ENCODE measurements at regions not wholly inside any gene's neighbourhood (a gene's known extent, or its start where the extent isn't known, plus 50 kb on each side); places are given as distances from the start of the nearest gene placed in this dataset.

DNA sequence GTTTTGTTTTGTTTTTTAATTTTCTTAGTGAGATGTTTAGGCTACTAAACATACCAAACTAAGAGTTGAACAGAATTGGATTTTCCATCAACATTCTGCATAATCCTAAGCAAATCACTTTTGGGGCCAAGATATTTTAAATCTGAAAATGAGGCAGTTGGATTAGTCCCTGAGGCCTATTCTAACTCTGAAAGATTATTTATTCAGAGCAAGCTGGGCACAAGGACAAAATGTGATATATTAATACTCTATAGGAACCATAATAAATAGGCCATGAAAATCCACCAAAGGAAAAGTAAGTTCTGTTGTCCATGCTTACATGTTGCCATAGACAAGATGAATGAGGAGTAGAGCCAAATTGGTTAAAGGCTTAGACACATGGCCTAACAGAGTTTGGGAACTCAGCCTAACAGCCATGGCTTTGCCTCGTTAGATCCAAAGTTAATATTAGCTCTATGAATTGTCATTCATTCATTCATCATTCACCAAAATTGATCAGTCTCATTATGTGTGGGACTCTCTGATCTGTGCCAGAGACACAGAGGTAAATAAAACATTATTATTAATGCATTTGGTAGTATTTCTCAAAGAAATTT is 183.5 kb downstream of the SCG2 start:
- TF ChIP-seq CTCF (IDR thresholded peaks at IDR 0.05; ENCODE audit: borderline replicate concordance, insufficient read depth, low read depth, low read length), result no peak
- no peak overlapping the region for H3K4me3 ChIP-seq (ENCODE audit: low read depth, low read length)

GRCh38 chr2:223420048-223420447 is 182.1 kb downstream of the SCG2 start:
- TF ChIP-seq CTCF (IDR thresholded peaks at IDR 0.05; ENCODE audit: borderline replicate concordance, insufficient read depth, low read depth, low read length), result no peak
- no peak overlapping the region for H3K4me3 ChIP-seq (ENCODE audit: low read depth, low read length)

- TF ChIP-seq CTCF (IDR thresholded peaks at IDR 0.05; ENCODE audit: borderline replicate concordance, insufficient read depth, low read depth, low read length), result no peak
- no peak overlapping the region for H3K4me3 ChIP-seq (ENCODE audit: low read depth, low read length)
Observed at GRCh38 chr2:223431479-223431878, 170.7 kb downstream of the SCG2 start.

DNA sequence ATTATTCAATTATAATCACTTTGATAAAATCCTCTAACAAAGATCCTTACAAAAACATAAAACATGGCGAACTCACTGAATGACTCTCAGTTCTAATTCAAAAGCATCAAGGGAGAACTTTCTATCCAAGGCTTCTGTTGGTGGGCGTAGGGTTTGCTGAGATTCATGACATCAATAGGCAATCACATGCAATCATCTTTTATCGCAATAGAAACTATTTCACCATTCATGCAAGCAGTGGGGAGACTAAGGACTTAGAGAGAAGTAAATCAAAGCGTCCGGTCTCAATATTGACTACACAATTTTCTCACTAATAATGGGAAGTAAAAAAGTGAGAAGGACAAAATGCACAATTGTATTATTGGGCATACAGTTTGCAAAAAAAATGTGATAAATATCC is 168.7 kb downstream of the SCG2 start:
- no peak for TF ChIP-seq CTCF (IDR thresholded peaks at IDR 0.05; ENCODE audit: borderline replicate concordance, insufficient read depth, low read depth, low read length)
- H3K4me3 ChIP-seq (ENCODE audit: low read depth, low read length), result no peak overlapping the region

- TF ChIP-seq CTCF (IDR thresholded peaks at IDR 0.05; ENCODE audit: borderline replicate concordance, insufficient read depth, low read depth, low read length), result no peak
- H3K4me3 ChIP-seq (ENCODE audit: low read depth, low read length), result no peak overlapping the region
Observed at GRCh38 chr2:223437788-223438187, 164.4 kb downstream of the SCG2 start.

- TF ChIP-seq CTCF (IDR thresholded peaks at IDR 0.05; ENCODE audit: borderline replicate concordance, insufficient read depth, low read depth, low read length), result no peak
- no peak overlapping the region for H3K4me3 ChIP-seq (ENCODE audit: low read depth, low read length)
Observed at GRCh38 chr2:223439184-223439583, 163.0 kb downstream of the SCG2 start.

- no peak for TF ChIP-seq CTCF (IDR thresholded peaks at IDR 0.05; ENCODE audit: borderline replicate concordance, insufficient read depth, low read depth, low read length)
- H3K4me3 ChIP-seq (ENCODE audit: low read depth, low read length), result no peak overlapping the region
Observed at GRCh38 chr2:223439786-223440185, 162.4 kb downstream of the SCG2 start.
